ENCODE measurements at regions not wholly inside any gene's neighbourhood (a gene's known extent, or its start where the extent isn't known, plus 50 kb on each side); places are given as distances from the start of the nearest gene placed in this dataset.
"Not testable (repeated sequence)": the region's sequence is repeated elsewhere in the genome, so short reads cannot be mapped to it uniquely, and the experiment has no call there.

GRCh38 chr2:37774171-37774944 lies 102.9 kb upstream of the CDC42EP3 start:
- TF ChIP-seq CTCF, POLR2A (IDR thresholded peaks at IDR 0.05): not testable (repeated sequence)
